ENCODE measurements at regions not wholly inside any gene's neighbourhood (a gene's known extent, or its start where the extent isn't known, plus 50 kb on each side); places are given as distances from the start of the nearest gene placed in this dataset.
"Not testable (repeated sequence)": the region's sequence is repeated elsewhere in the genome, so short reads cannot be mapped to it uniquely, and the experiment has no call there.

DNA sequence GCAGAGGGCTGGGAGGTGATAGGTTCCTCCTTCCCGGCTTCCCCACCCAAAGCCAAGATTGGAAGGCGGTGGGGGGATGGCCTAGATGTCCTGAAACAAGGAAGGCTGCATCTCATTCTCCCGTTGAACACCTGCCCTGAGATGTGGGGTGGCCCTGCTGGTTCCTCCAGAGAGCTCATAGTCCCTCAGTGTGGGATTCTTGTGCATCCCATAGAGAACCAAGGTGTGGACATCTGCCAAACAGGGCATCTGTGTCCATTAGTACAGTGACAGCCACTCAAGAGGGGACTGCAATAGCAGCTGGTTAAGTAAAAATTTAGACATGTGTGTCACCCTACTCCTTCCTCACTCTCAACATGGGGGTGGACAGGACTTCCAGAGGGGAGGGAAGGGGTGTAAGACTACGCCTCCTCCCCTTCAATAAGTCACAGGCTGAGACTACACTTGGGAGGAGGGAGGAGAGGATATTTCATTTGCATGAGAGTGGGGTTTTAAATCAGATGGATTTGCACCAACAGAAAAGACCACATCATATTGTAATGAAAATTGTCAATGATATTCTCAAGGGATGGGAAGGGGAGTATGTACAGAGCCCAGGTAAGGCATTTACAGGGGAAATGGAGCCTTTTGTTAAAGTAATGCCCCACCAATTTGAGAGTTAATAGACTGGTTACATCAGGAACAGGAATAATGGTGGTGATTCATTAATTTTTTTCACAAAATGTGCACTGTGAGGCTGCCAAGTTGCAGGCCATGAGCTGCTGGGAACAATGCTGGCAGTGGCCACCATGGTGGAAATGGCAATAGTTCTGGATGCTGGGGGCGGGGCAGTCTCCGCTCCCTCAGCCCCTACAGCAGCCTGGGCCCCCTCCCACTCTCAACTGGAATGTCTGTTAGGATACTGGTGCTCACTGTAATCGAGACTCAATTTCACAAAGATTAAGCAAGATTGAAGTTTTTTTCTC, 80.6 kb downstream of the TEX51 start:
- DNase-seq: no peak
- Histone ChIP-seq H3K36me3 (replicated peaks; ENCODE audit: control insufficient read depth, insufficient read depth, low read length) (no peaks in the 10 kb centered on the region), H3K4me3 (ENCODE audit: insufficient read depth, low read depth, low read length) (no peak overlapping the region), H3K27me3 (ENCODE audit: control insufficient read depth, insufficient read depth, low read length) (no peaks in the 10 kb centered on the region)

DNA sequence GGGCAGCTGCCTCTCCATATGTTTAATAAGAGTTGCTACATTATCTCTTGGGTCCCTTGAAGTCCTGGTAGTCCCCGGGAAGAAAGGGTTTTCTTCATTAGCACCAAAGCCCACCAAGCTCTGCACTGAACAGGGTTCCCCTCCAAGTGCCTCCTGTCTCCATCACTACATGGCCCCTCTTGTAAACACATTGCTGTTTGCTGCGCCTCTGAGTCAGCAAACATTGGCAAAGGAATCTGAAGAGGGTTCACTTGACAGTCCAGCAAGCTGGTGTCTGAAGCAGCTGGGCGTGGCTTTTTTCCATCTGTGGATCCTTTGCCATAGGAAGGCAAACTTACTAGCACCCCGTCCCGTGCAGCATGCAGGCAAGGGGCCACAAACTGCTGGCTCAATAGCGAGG, 82.8 kb downstream of the TEX51 start:
- H3K36me3 ChIP-seq (replicated peaks; ENCODE audit: control insufficient read depth, insufficient read depth, low read length): no peaks in the 10 kb centered on the region
- H3K4me3 ChIP-seq (ENCODE audit: insufficient read depth, low read depth, low read length): no peak overlapping the region
- no peaks in the 10 kb centered on the region for H3K27me3 ChIP-seq (ENCODE audit: control insufficient read depth, insufficient read depth, low read length)
- DNase-seq: no peak

DNA sequence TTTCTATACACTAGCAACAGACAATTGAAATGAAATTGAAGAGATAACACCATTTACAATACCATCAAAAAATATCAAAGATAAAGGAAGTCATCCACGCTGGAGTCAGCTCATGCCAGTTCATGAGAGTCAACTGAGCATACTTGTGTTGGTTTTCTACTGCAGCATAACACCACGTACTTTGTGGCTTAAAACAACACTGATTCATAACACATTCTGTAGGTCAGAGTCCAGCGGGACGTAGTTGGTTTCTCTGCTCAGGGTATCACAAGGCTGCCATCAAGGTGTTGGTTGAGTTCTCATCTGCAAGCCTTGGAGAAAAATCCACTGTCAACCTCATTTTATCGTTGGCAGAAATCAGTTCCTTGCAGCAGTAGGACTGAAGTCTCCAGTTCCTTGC, 84.2 kb downstream of the TEX51 start:
- Histone ChIP-seq H3K27me3 (ENCODE audit: control insufficient read depth, insufficient read depth, low read length) (no peaks in the 10 kb centered on the region), H3K36me3 (replicated peaks; ENCODE audit: control insufficient read depth, insufficient read depth, low read length) (no peaks in the 10 kb centered on the region), H3K4me3 (ENCODE audit: insufficient read depth, low read depth, low read length) (no peak overlapping the region)
- DNase-seq: no peak

DNA sequence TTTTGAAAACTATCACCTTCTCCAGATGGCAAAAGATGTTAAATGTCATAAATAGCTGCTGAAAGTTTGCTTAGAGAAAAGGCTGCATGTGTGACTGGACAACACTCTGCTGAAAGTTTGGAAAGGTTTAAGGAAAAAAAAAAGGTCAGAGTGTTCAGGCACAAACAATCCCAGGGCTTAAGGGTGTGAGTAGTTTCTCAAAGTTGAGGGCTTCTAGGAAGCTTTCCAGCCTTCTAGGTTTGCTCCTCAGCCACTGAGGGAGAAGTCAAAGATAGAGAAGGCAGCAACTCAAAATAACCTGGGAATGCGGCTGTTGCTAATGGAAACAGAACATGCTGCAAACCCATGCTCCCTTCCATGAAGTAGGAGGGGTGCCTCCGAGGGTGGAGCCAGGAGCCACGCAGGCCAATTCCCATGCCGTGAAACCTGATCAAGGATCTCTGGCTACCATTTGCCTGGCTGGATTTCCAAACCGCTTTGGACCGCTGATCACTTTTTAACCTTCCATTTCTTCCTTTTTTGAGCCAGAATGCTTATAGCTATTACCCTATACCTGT, 88.0 kb downstream of the TEX51 start:
- no peaks in the 10 kb centered on the region for H3K27me3 ChIP-seq (ENCODE audit: control insufficient read depth, insufficient read depth, low read length)
- no peak overlapping the region for H3K4me3 ChIP-seq (ENCODE audit: insufficient read depth, low read depth, low read length)
- H3K36me3 ChIP-seq (replicated peaks; ENCODE audit: control insufficient read depth, insufficient read depth, low read length): no peaks in the 10 kb centered on the region
- DNase-seq: peak; percentile 43

DNA sequence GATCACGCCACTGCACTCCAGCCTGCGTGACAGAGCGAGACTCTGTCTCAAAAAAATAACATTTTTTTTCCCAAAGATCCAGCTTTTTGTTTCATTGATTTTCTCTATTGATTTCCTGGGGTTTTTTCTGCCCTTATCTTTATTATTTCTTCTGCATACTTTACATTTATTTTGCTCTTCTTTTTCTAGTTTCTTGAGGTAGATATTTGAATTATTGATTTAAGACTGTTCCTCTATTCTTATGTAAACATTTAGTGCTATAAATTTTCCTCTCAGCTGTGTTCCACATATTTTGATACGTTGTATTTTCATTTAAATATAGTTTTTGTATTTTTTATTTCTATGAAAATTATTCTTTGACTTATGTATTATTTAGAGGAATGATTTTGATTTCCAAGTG, 89.8 kb downstream of the TEX51 start:
- H3K4me3 ChIP-seq (ENCODE audit: insufficient read depth, low read depth, low read length): no peak overlapping the region
- no peaks in the 10 kb centered on the region for H3K27me3 ChIP-seq (ENCODE audit: control insufficient read depth, insufficient read depth, low read length)
- no peak for DNase-seq
- H3K36me3 ChIP-seq (replicated peaks; ENCODE audit: control insufficient read depth, insufficient read depth, low read length): no peaks in the 10 kb centered on the region

DNA sequence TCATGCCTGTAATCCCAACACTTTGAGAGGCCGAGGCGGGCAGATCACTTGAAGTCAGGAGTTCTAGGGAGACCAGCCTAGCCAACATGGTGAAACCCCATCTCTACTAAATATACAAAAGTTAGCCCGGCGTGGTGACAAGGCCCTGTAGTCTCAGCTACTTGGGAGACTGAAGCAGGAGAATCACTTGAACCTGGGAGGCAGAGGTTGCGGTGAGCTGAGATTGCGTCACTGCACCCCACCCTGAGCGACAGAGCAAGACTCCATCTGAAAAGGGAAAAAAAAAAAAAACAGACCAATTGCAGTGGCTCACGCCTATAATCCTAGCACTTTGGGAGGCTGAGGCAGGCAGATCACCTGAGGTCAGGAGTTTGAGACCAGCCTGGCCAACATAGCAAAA, 90.4 kb downstream of the TEX51 start:
- DNase-seq; H3K4me3 ChIP-seq (ENCODE audit: insufficient read depth, low read depth, low read length); H3K27me3 ChIP-seq (ENCODE audit: control insufficient read depth, insufficient read depth, low read length); H3K36me3 ChIP-seq (replicated peaks; ENCODE audit: control insufficient read depth, insufficient read depth, low read length): not testable (repeated sequence)

DNA sequence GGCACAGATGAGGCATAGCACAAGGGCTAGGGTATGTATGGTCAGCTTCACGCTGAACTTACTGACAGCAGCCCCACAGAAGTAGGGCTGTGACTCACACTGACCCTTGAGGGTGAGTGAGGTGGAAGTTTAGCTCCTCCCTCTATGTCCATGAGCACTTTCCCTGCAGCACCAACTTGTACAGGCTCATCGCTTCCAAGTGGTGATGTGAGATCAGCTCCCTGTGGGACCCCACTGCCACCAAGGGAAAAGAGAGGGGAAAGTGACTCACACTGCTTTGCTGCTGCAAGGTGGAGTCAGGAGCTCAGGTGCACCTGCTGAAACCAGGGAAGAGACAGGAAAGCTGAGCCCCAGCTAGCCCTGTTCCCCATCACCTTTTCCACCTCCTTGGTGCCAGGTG, 91.5 kb downstream of the TEX51 start:
- no peak for DNase-seq
- no peaks in the 10 kb centered on the region for H3K27me3 ChIP-seq (ENCODE audit: control insufficient read depth, insufficient read depth, low read length)
- no peaks in the 10 kb centered on the region for H3K36me3 ChIP-seq (replicated peaks; ENCODE audit: control insufficient read depth, insufficient read depth, low read length)
- no peak overlapping the region for H3K4me3 ChIP-seq (ENCODE audit: insufficient read depth, low read depth, low read length)

DNA sequence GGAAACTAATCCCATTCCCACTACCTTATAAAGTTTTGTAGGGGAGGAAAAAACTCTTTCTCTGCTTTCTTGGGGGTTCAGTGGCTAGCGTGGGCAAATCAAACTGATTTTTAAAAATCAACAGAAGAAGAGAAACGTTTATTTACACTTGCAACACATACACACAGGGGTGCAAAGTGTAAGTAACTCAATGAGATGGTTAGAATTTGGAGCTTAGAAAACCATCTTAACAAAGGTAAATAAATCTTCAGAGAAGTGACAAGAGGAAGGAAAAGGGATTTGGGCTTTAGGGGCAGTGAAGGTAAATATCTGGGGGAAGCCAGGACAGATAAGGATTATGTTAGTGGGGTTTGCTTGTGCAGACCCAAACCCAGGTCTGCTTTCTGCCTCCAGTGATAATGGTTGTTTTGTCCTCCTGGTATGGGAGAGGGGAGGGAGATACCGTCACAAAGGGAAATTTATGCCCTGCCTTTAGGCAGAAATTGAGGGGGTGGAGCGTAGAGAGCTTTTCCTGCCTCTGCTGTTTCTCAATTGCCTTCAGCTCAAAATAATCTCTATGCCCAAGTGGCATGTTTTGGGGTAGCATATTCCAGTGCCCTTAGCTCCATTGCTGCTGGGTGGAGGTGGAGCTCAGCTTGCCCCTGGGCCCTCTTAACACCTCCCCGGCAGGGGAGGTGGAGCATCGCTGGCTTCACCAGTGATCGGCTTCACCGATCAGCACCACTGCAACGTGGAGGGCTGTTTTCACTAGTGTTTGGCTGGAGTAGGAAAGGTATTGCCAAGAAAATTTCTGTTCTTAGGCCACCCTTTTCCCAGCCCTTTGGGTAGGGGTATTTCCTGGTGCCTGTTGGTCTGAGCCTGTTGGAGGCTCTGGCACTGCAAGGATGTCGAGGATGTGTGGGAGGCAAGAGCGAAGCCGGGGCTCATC, 92.2 kb downstream of the TEX51 start:
- H3K27me3 ChIP-seq (ENCODE audit: control insufficient read depth, insufficient read depth, low read length): no peaks in the 10 kb centered on the region
- H3K4me3 ChIP-seq (ENCODE audit: insufficient read depth, low read depth, low read length): no peak overlapping the region
- H3K36me3 ChIP-seq (replicated peaks; ENCODE audit: control insufficient read depth, insufficient read depth, low read length): no peaks in the 10 kb centered on the region
- DNase-seq: no peak

DNA sequence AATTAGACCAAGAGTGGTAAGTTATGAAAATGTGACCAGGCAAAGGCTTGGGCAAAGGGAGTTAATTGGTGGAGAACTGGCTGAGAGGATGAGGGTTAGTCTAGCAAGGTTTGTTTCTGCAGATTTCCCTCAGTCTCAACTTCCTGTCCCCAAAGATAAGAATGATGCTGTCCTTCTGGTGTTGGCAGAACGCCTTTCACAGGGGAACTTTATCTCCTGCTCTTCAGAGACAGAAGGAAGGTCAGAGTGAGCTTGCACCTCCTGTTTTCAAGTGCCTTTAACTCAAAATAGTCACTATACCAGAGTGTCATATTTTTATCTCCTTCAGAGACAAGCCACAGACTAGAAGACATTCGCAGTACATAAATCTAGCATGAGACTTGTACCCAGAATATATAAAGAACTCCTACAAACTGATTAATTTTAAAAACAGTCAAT, 95.7 kb downstream of the TEX51 start:
- Histone ChIP-seq H3K27me3 (ENCODE audit: control insufficient read depth, insufficient read depth, low read length) (no peaks in the 10 kb centered on the region), H3K36me3 (replicated peaks; ENCODE audit: control insufficient read depth, insufficient read depth, low read length) (no peaks in the 10 kb centered on the region), H3K4me3 (ENCODE audit: insufficient read depth, low read depth, low read length) (no peak overlapping the region)
- no peak for DNase-seq

DNA sequence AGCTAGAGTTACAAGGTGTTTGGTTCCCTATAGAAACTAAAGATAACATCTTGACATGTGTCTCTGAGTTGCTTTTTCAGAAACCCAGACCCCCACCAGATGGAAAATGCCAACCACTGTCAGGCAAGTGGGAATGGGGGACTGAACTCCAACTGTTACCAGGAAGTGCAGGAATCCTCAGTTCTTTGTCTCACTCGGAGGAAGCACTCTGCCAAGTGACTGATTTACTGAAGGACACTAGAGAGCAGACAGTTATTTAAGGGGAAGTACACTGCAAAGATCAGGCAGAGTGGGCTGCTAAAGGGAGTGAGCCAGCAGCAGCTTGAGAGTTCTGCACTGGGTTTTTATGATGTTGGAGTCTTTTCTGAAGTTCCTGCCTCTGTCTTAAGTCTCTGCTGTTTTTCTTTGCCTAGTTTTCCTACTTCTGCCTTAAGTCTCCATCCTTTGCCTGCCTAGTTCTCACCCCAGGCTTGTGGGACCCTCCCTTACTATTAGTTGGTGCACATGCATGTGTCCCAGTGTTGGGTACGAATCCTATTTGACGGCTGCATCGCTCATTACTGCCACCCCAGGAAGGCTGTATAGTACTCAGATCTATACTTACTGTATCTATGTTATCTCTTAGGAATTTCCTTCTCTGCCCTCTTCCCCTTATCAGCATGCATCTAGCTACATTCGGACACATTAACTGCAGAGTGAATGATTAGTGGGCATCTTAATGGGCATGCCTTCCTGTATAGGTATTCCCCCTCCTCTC, 97.1 kb downstream of the TEX51 start:
- no peaks in the 10 kb centered on the region for H3K36me3 ChIP-seq (replicated peaks; ENCODE audit: control insufficient read depth, insufficient read depth, low read length)
- no peak overlapping the region for H3K4me3 ChIP-seq (ENCODE audit: insufficient read depth, low read depth, low read length)
- no peaks in the 10 kb centered on the region for H3K27me3 ChIP-seq (ENCODE audit: control insufficient read depth, insufficient read depth, low read length)
- DNase-seq: no peak

DNA sequence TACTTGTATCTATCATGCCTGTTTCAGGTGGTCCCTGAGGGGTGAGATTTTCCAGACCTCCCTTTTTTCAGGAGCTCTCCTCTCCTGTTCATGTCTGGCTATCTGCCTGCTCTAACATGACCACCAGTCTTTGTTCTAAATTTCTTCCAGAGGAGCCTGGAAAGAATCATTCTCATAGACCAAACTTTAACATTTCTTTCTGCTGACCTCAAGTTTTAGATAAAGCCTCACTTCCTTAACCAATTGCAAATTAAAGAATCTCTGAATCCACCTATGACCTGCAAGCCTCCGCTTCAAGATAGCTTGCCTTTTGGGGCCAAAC, 97.6 kb downstream of the TEX51 start:
- Histone ChIP-seq H3K27me3 (ENCODE audit: control insufficient read depth, insufficient read depth, low read length) (no peaks in the 10 kb centered on the region), H3K4me3 (ENCODE audit: insufficient read depth, low read depth, low read length) (no peak overlapping the region), H3K36me3 (replicated peaks; ENCODE audit: control insufficient read depth, insufficient read depth, low read length) (no peaks in the 10 kb centered on the region)
- DNase-seq: no peak

Data from H7 (cell line).